Upper lobe of right lung (tissue), 1 donor: ENCODE measurements at regions not wholly inside any gene's neighbourhood (a gene's known extent, or its start where the extent isn't known, plus 50 kb on each side); places are given as distances from the start of the nearest gene placed in this dataset.
A peak's percentile ranks its signal among the peaks of the same experiment; 100 is the strongest.
"Not testable (repeated sequence)": the region's sequence is repeated elsewhere in the genome, so short reads cannot be mapped to it uniquely, and the experiment has no call there.

Experiments
- ATAC-seq: fragments of 200-7000 bp; cut with Tn5 transposase; one replicate; pipeline ENCODE4 v1.9.1; 2020; ENCODE audit warnings: mild to moderate bottlenecking, moderate library complexity
- DNase-seq: peaks from one replicate; pipeline ENCODE4 v3.0.0-alpha.2; 2020
- H3K27ac ChIP-seq: fragments of 200-600 bp; one replicate; pipeline ENCODE4 v1.8.0; 2022
- H3K27me3 ChIP-seq: fragments of 200-600 bp; one replicate; pipeline ENCODE4 v1.8.0; 2022; ENCODE audit warnings: mild to moderate bottlenecking
- H3K36me3 ChIP-seq: fragments of 200-600 bp; one replicate; pipeline ENCODE4 v1.8.0; 2022
- H3K4me1 ChIP-seq: fragments of 200-600 bp; one replicate; pipeline ENCODE4 v1.8.0; 2022
- H3K4me3 ChIP-seq: fragments of 200-600 bp; one replicate; pipeline ENCODE4 v1.8.0; 2022; ENCODE audit warnings: mild to moderate bottlenecking
- H3K9me3 ChIP-seq: fragments of 200-600 bp; one replicate; pipeline ENCODE4 v1.8.0; 2022
- intact Hi-C: fragments of 100-400 bp; cut with DNase I; formaldehyde crosslinking; loops from one replicate; pipeline ENCODE4 v1.11.0; 2022
- donor health status: DM: no; HTN: yes; CAD: no; lungs with severe emphysema.

GRCh38 chr9:42340435-42340723, 156.9 kb downstream of the SPATA31A6 start:
- intact Hi-C loops, H3K4me1 ChIP-seq, H3K36me3 ChIP-seq, H3K4me3 ChIP-seq, H3K27ac ChIP-seq, H3K9me3 ChIP-seq, DNase-seq, ATAC-seq, H3K27me3 ChIP-seq: not testable (repeated sequence)

GRCh38 chr9:42341860-42342259, 158.4 kb downstream of the SPATA31A6 start:
- H3K4me3 ChIP-seq, H3K27ac ChIP-seq, H3K9me3 ChIP-seq, DNase-seq, H3K27me3 ChIP-seq, H3K36me3 ChIP-seq, H3K4me1 ChIP-seq, intact Hi-C loops: not testable (repeated sequence)
- ATAC-seq = peak; percentile 24

GRCh38 chr9:42342297-42342696, 158.8 kb downstream of the SPATA31A6 start:
- intact Hi-C loops, H3K4me1 ChIP-seq, H3K27ac ChIP-seq, H3K4me3 ChIP-seq, H3K36me3 ChIP-seq, H3K27me3 ChIP-seq, H3K9me3 ChIP-seq, DNase-seq: not testable (repeated sequence)
- peak; percentile 38 for ATAC-seq

- ATAC-seq, H3K4me1 ChIP-seq, H3K4me3 ChIP-seq, DNase-seq, H3K36me3 ChIP-seq, H3K27me3 ChIP-seq, H3K9me3 ChIP-seq, intact Hi-C loops, H3K27ac ChIP-seq: not testable (repeated sequence)
Observed at GRCh38 chr9:42344508-42344907, 161.0 kb downstream of the SPATA31A6 start.

- H3K4me1 ChIP-seq, DNase-seq, H3K27me3 ChIP-seq, H3K4me3 ChIP-seq, intact Hi-C loops, H3K36me3 ChIP-seq, H3K27ac ChIP-seq, ATAC-seq, H3K9me3 ChIP-seq: not testable (repeated sequence)
Observed at GRCh38 chr9:42346916-42347315, 163.5 kb downstream of the SPATA31A6 start.

GRCh38 chr9:42349181-42349580, 165.7 kb downstream of the SPATA31A6 start:
- H3K4me1 ChIP-seq, H3K27me3 ChIP-seq, DNase-seq, H3K36me3 ChIP-seq, H3K4me3 ChIP-seq, H3K27ac ChIP-seq, H3K9me3 ChIP-seq, intact Hi-C loops: not testable (repeated sequence)
- ATAC-seq = peak; percentile 41

GRCh38 chr9:42350412-42350811, 167.0 kb downstream of the SPATA31A6 start:
- ATAC-seq, H3K27ac ChIP-seq, H3K36me3 ChIP-seq, intact Hi-C loops, H3K4me3 ChIP-seq, H3K27me3 ChIP-seq, H3K4me1 ChIP-seq, H3K9me3 ChIP-seq, DNase-seq: not testable (repeated sequence)

GRCh38 chr9:42357604-42358373, 174.3 kb downstream of the SPATA31A6 start:
- intact Hi-C loops, H3K4me3 ChIP-seq, H3K9me3 ChIP-seq, DNase-seq, H3K27me3 ChIP-seq, H3K36me3 ChIP-seq, H3K4me1 ChIP-seq, H3K27ac ChIP-seq: not testable (repeated sequence)
- peak; percentile 40 for ATAC-seq

- H3K27me3 ChIP-seq, H3K36me3 ChIP-seq, ATAC-seq, intact Hi-C loops, H3K4me3 ChIP-seq, H3K9me3 ChIP-seq, DNase-seq, H3K27ac ChIP-seq, H3K4me1 ChIP-seq: not testable (repeated sequence)
Observed at GRCh38 chr9:42358626-42359247, 175.3 kb downstream of the SPATA31A6 start.

- not testable (repeated sequence) for H3K27ac ChIP-seq, DNase-seq
- peak; percentile 19 for ATAC-seq
Observed at GRCh38 chr9:42364410-42365243, 181.2 kb downstream of the SPATA31A6 start.

GRCh38 chr9:42365244-42365945, 181.9 kb downstream of the SPATA31A6 start:
- intact Hi-C loops, H3K4me3 ChIP-seq, DNase-seq, H3K27me3 ChIP-seq, H3K9me3 ChIP-seq, H3K27ac ChIP-seq, H3K4me1 ChIP-seq, H3K36me3 ChIP-seq: not testable (repeated sequence)
- ATAC-seq = peak; percentile 80

More at GRCh38 chr9:42364410-42365243, 181.2 kb downstream of the SPATA31A6 start:
- intact Hi-C loops, H3K36me3 ChIP-seq, H3K4me3 ChIP-seq, H3K9me3 ChIP-seq, H3K27me3 ChIP-seq, H3K4me1 ChIP-seq: not testable (repeated sequence)

GRCh38 chr9:42368279-42368881, 184.9 kb downstream of the SPATA31A6 start:
- H3K9me3 ChIP-seq, H3K27me3 ChIP-seq, intact Hi-C loops, DNase-seq, H3K36me3 ChIP-seq, H3K4me3 ChIP-seq, H3K27ac ChIP-seq, H3K4me1 ChIP-seq: not testable (repeated sequence)
- peak; percentile 30 for ATAC-seq

- ATAC-seq, H3K4me1 ChIP-seq, DNase-seq, H3K9me3 ChIP-seq, intact Hi-C loops, H3K27ac ChIP-seq, H3K27me3 ChIP-seq, H3K4me3 ChIP-seq, H3K36me3 ChIP-seq: not testable (repeated sequence)
Observed at GRCh38 chr9:42370172-42370571, 186.7 kb downstream of the SPATA31A6 start.
